Psoas muscle (tissue), 7 donors: ENCODE measurements at regions not wholly inside any gene's neighbourhood (a gene's known extent, or its start where the extent isn't known, plus 50 kb on each side); places are given as distances from the start of the nearest gene placed in this dataset.

Source experiments
- ATAC-seq, 4 donors: fragments of 200-7000 bp; cut with Tn5 transposase; one replicate each; pipeline ENCODE4 v1.9.1; 2020; ENCODE audit warnings: moderate library complexity in 3 of 4, mild to moderate bottlenecking in 2 of 4
- DNase-seq, 2 donors: peaks; one replicate each; pipeline ENCODE4 v3.0.0-alpha.2; 2020
- H3K27ac ChIP-seq: fragments of 200-600 bp; one replicate; pipeline ENCODE4 v1.8.0; 2022
- H3K27me3 ChIP-seq, 3 donors: fragments of 200-600 bp in 1 of 3; one replicate each; pipeline versions ENCODE4 v1.6.1 to v1.8.0; 2013 to 2022; ENCODE audit warnings: low read length in 2 of 3, mild to moderate bottlenecking in 2 of 3, moderate library complexity in 1 of 3; ENCODE audit not compliant: insufficient read depth in 3 of 3
- H3K36me3 ChIP-seq, 2 donors: fragments of 200-600 bp in 1 of 2; one replicate each; pipeline versions ENCODE4 v1.6.1 to v1.8.0; 2013 to 2022; ENCODE audit warnings: low read depth in 1 of 2, mild to moderate bottlenecking in 1 of 2, moderate library complexity in 1 of 2; ENCODE audit not compliant: insufficient read depth in 1 of 2
- H3K4me1 ChIP-seq: fragments of 200-600 bp; one replicate; pipeline ENCODE4 v1.8.0; 2022
- H3K4me3 ChIP-seq: fragments of 200-600 bp; one replicate; pipeline ENCODE4 v1.8.0; 2022; ENCODE audit warnings: mild to moderate bottlenecking
- H3K9me3 ChIP-seq: fragments of 200-600 bp; one replicate; pipeline ENCODE4 v1.8.0; 2022
- WGBS, 3 donors: extraction: QIAGEN DNeasy Blood & Tissue Kit; methylation state at CpG; one replicate each; pipeline versions ENCODE4 v1.1.6 to v1.1.7; 2013; 5-methylcytosine and 5-hydroxymethylcytosine counted together
- intact Hi-C, 2 donors: fragments of 100-400 bp; cut with DNase I; formaldehyde crosslinking; loops; one replicate each; pipeline versions ENCODE4 v1.11.0 to v1.14.2; 2022
- TF ChIP-seq, protein P1 (sequence below): fragments of 200-600 bp; IDR thresholded peaks from one replicate; pipeline ENCODE4 v1.8.0; 2022; ENCODE audit warnings: antibody characterized with exemption
- donor health status: healthy with polysubstance abuse.
- donor health status: DM: no; HTN: no; CAD: no; lungs with moderate emphysema.
- donor health status: Bipolar disorder and iron deficiency.
- donor health status: healthy.
- donor health status: DM: yes; HTN: yes; CAD: no.
- donor health status: DM: no; HTN: no; CAD: no.
- donor health status: DM: yes; HTN: yes; CAD: no.

DNA sequence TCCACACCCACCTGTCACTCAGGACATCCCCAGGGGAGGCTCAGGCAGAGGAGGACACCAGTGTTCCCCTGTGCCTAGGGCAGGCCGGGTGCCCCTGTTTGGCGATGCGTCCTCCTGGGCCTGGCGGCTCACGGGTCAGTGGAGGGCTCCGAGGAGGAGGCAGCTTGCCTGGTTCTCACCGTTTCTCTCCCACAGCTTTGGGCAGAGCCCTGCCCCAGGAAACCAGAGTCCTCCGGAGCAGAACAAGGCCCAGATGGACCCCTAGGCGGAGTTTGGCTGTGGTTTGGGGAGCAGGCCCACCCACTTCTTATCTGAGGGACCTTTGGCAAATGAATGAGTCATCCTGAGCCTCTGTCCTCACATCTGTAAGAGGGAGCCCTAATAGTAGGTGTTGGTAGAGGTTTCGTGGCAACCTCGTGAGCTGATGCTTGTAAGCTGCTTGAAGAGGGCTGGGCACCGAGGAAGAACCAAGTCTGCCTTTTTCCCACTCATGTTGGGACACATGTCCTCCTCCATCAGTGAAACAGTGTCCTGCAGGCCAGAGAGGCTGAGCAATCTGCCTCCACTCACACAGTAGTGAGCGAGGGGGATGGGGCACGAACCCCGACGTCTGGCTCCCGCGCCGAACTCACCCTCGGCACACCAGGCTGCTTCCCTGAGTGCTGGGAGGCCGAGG is 247.0 kb upstream of the CIBAR2 start:
- no peaks in the 10 kb centered on the region for H3K9me3 ChIP-seq
- 87 to 94% (median 90%) methylated on average over 21 of the region's 21 CpGs for WGBS, 3 donors
- no peak for ATAC-seq
- peaks cover 26% of the 10 kb centered on the region for H3K4me1 ChIP-seq
- no peak for DNase-seq
- H3K27ac ChIP-seq = peak overlapping the region; percentile 60
- peaks cover 0 to 6% of the 10 kb centered on the region in 2 donors for H3K36me3 ChIP-seq
- H3K4me3 ChIP-seq = no peak overlapping the region
- H3K27me3 ChIP-seq = no peaks in the 10 kb centered on the region
- TF ChIP-seq, protein P1, sequence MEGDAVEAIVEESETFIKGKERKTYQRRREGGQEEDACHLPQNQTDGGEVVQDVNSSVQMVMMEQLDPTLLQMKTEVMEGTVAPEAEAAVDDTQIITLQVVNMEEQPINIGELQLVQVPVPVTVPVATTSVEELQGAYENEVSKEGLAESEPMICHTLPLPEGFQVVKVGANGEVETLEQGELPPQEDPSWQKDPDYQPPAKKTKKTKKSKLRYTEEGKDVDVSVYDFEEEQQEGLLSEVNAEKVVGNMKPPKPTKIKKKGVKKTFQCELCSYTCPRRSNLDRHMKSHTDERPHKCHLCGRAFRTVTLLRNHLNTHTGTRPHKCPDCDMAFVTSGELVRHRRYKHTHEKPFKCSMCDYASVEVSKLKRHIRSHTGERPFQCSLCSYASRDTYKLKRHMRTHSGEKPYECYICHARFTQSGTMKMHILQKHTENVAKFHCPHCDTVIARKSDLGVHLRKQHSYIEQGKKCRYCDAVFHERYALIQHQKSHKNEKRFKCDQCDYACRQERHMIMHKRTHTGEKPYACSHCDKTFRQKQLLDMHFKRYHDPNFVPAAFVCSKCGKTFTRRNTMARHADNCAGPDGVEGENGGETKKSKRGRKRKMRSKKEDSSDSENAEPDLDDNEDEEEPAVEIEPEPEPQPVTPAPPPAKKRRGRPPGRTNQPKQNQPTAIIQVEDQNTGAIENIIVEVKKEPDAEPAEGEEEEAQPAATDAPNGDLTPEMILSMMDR = no peak
- intact Hi-C loops = no loop called here

DNA sequence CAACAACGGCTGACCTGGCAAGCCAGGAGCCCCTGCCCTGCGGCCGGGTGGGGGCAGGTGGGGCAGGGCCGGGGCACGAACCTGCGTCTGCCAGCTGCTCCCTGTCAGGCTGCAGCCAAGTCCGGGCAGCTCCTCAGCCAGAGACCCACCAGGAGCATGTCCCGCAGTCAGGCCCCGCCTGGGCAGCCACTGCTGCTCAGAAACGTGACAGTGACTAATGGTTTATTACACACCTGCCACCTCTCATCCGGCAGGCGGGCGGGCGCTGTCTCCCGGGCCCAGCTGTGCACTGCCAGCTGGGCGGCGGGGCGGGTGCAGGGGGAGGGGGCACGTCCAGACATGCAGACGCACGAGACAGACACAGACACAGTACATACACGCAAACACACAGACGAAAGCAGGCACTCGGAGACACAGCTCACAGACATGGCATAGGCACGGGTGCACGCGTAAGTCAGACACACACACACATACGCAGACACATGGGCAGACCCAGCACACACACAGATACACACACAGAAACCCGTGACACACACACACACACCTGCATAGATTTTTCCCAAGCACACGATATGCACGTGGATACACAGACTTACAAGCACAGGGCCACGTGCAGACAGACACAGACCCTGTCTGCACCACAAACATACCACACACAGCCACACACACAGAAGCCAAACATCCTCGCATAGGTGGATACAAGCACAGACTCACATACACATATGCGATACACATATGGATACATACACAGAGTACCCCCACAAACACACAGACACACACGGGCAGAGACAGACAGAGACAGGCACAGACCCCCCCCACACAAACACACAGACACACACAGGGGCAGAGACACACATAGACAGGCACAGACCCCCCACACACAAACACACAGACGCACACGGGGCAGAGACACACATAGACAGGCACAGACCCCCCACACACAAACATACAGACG is 248.3 kb upstream of the CIBAR2 start:
- intact Hi-C loops = no loop called here
- 46 to 51% (median 51%) methylated on average over 37 to 38 of the region's 38 CpGs for WGBS, 3 donors
- peaks cover 26% of the 10 kb centered on the region for H3K4me1 ChIP-seq
- peak overlapping the region; percentile 67 for H3K27ac ChIP-seq
- H3K4me3 ChIP-seq = no peak overlapping the region
- TF ChIP-seq, protein P1 = no peak
- ATAC-seq (peak; percentile 89 to 94 (median 92)), DNase-seq (peak; percentile 63 to 91)
- H3K27me3 ChIP-seq = no peaks in the 10 kb centered on the region
- peaks cover 0 to 6% of the 10 kb centered on the region in 2 donors for H3K36me3 ChIP-seq
- H3K9me3 ChIP-seq = no peaks in the 10 kb centered on the region

DNA sequence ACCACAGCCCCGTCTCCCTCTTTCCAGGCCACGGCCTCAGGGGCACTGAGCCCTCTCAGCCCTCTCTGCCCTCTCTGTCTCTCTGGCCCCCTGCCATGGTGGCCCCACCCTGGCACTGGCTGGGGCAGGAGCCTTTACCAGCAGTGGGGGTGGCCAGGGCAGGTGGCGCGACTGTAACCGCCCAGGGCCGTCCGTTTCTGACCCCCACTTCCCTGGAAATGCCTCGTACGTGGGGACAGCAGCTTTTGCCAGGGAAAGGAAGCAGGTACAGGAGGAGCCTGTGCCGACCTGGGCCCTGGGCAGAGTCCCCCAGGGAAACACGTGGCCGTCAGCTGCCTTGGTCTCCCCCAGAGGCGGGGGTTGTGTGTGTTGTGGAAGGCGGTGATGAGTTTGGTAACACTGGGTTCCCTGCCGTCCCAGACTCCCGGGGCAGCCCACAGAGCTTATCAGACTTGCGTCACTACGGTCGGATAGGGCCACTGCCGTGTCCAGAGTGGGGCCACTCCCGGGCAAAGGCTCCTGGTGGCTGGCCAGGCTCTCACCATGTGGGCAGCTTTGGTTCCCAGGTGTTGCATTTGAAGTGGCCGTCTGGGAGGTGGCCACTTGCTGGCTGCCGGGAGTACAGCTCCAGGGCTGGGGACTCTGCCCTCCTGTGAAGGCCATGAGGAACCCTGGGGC is 249.3 kb upstream of the CIBAR2 start:
- H3K27ac ChIP-seq = peak overlapping the region; percentile 67
- H3K4me1 ChIP-seq = peaks cover 26% of the 10 kb centered on the region
- ATAC-seq = peak; percentile 7 to 60 (median 21)

DNA sequence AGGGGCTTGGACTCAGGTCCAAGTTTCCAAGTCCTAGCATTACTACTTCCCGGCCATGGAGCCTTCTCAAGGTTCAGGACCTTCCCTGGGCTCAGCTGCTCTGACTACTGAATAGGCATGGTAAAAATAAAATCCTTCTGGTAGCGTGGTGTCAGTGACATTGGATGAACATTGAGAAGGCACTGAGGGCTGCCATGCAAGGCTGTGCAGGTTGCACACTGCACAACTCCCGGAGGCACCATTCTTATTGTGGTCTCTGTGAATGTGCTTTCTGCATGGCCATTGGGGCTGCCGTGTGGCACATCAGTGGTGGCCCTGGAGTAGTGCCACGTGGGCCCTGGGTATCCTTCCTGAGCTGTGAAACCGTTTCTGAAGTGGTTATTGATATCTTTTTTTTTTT is 250.2 kb upstream of the CIBAR2 start:
- H3K36me3 ChIP-seq = peaks cover 0 to 4% of the 10 kb centered on the region in 2 donors
- peaks cover 26% of the 10 kb centered on the region for H3K4me1 ChIP-seq
- TF ChIP-seq, protein P1 = no peak
- no peak for ATAC-seq
- 72 to 82% (median 78%) methylated on average over 6 of the region's 6 CpGs for WGBS, 3 donors
- DNase-seq = no peak
- no peak overlapping the region for H3K4me3 ChIP-seq
- no peaks in the 10 kb centered on the region for H3K27me3 ChIP-seq
- H3K9me3 ChIP-seq = no peaks in the 10 kb centered on the region
- intact Hi-C loops = no loop called here
- peak overlapping the region; percentile 67 for H3K27ac ChIP-seq

More for the DNA sequence above, 249.3 kb upstream of the CIBAR2 start:
- intact Hi-C loops = no loop called here
- TF ChIP-seq, protein P1 = no peak
- Histone ChIP-seq H3K27me3 (no peaks in the 10 kb centered on the region), H3K36me3 (peaks cover 0 to 6% of the 10 kb centered on the region in 2 donors), H3K4me3 (no peak overlapping the region), H3K9me3 (no peaks in the 10 kb centered on the region)
- whole genome bisulfite sequencing, 3 donors = 68 to 86% (median 78%) methylated on average over 22 to 23 of the region's 23 CpGs
- DNase-seq = no peak
